Gastroesophageal sphincter (tissue), 4 donors: ENCODE measurements at regions not wholly inside any gene's neighbourhood (a gene's known extent, or its start where the extent isn't known, plus 50 kb on each side); places are given as distances from the start of the nearest gene placed in this dataset.
"Not testable (repeated sequence)": the region's sequence is repeated elsewhere in the genome, so short reads cannot be mapped to it uniquely, and the experiment has no call there.

Source experiments
- ATAC-seq: fragments of 150-250 bp; one replicate; pipeline ENCODE4 v1.9.1; 2016; ENCODE audit warnings: mild to moderate bottlenecking, moderate library complexity
- H3K27ac ChIP-seq, 4 donors: fragments of 200-600 bp; sonication (generic) in 3 of 4; 1 replicate in 3 of 4; 2 replicates in 1 of 4; pipeline ENCODE4 v1.5.1; 2016 to 2019
- H3K27me3 ChIP-seq: fragments of 200-600 bp; sonication (generic); one replicate; pipeline ENCODE4 v1.5.1; 2019
- H3K36me3 ChIP-seq, 2 donors: fragments of 200-600 bp; sonication (generic); one replicate each; pipeline ENCODE4 v1.5.1; 2019; ENCODE audit warnings: control low read depth in 1 of 2
- H3K4me1 ChIP-seq, 3 donors: fragments of 200-600 bp; sonication (generic); 1 replicate in 2 of 3; 2 replicates in 1 of 3; pipeline ENCODE4 v1.5.1; 2016 to 2019; ENCODE audit warnings: control low read depth in 2 of 3
- H3K4me3 ChIP-seq, 2 donors: fragments of 200-600 bp; sonication (generic); one replicate each; pipeline ENCODE4 v1.5.1; 2019; ENCODE audit warnings: mild to moderate bottlenecking in 1 of 2, moderate library complexity in 1 of 2
- H3K9me3 ChIP-seq, 3 donors: fragments of 200-600 bp; sonication (generic); one replicate each; pipeline ENCODE4 v1.5.1; 2017 to 2019; ENCODE audit warnings: control low read depth in 2 of 3
- EP300 ChIP-seq: sonication (generic); formaldehyde crosslinking; IDR thresholded peaks from one replicate; pipeline ENCODE4 v1.6.1; 2017; ENCODE audit warnings: antibody characterized with exemption, mild to moderate bottlenecking
- POLR2A ChIP-seq, 2 donors: fragments of 450-650 bp; IDR thresholded peaks; one replicate each; pipeline ENCODE4 v1.6.1; 2017; ENCODE audit warnings: antibody characterized with exemption in 2 of 2, mild to moderate bottlenecking in 2 of 2, moderate library complexity in 1 of 2
- POLR2AphosphoS5 ChIP-seq: sonication (generic); formaldehyde crosslinking; IDR thresholded peaks from one replicate; pipeline ENCODE4 v1.6.1; 2017; ENCODE audit warnings: antibody characterized with exemption
- WGBS, 2 donors: methylation state at CpG; one replicate each; pipeline ENCODE4 v1.1.5; 2018; ENCODE audit warnings: low coverage in 1 of 2; 5-methylcytosine and 5-hydroxymethylcytosine counted together
- TF ChIP-seq, protein P1 (sequence below), 4 experiments: fragments of 200-600 bp in 2 of 4; fragments of 450-650 bp in 2 of 4; sonication (generic) in 1 of 4; IDR thresholded peaks; one replicate each; pipeline ENCODE4 v1.5.1; 2017 to 2019; ENCODE audit warnings: antibody characterized with exemption in 4 of 4, mild to moderate bottlenecking in 2 of 4, moderate library complexity in 2 of 4

DNA sequence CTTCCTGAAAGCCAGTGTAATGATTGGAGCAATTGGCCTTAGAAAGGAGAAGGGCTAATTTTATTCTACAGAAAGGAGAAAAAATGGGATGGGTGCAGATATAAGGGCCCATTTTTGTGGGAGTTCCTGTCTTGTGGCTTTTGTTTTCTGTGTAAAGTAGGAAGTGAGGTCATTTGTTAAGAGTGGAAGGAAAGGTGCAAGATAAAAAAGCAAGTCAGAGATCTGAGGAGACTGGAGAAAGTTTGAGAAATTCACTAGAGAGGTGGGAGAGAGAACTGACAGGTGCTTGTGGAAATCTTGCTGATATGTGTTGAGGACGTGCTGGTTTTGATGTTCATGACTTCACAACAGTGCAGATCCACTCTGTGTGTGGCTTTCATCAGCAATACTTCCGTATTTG, 349.4 kb downstream of the DLEU7 start:
- H3K27ac ChIP-seq: no peak overlapping the region
- no peak for ATAC-seq
- WGBS, 2 donors: 73 to 93% methylated on average over 2 of the region's 2 CpGs
- no peaks in the 10 kb centered on the region for H3K9me3 ChIP-seq
- TF ChIP-seq POLR2A (IDR thresholded peaks at IDR 0.05) (no peak), EP300 (no peak), POLR2AphosphoS5 (no peak)
- TF ChIP-seq, protein P1, sequence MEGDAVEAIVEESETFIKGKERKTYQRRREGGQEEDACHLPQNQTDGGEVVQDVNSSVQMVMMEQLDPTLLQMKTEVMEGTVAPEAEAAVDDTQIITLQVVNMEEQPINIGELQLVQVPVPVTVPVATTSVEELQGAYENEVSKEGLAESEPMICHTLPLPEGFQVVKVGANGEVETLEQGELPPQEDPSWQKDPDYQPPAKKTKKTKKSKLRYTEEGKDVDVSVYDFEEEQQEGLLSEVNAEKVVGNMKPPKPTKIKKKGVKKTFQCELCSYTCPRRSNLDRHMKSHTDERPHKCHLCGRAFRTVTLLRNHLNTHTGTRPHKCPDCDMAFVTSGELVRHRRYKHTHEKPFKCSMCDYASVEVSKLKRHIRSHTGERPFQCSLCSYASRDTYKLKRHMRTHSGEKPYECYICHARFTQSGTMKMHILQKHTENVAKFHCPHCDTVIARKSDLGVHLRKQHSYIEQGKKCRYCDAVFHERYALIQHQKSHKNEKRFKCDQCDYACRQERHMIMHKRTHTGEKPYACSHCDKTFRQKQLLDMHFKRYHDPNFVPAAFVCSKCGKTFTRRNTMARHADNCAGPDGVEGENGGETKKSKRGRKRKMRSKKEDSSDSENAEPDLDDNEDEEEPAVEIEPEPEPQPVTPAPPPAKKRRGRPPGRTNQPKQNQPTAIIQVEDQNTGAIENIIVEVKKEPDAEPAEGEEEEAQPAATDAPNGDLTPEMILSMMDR (IDR thresholded peaks at IDR 0.05): no peak
- no peak overlapping the region for H3K4me3 ChIP-seq
- no peaks in the 10 kb centered on the region for H3K4me1 ChIP-seq
- H3K36me3 ChIP-seq: no peaks in the 10 kb centered on the region
- no peaks in the 10 kb centered on the region for H3K27me3 ChIP-seq

DNA sequence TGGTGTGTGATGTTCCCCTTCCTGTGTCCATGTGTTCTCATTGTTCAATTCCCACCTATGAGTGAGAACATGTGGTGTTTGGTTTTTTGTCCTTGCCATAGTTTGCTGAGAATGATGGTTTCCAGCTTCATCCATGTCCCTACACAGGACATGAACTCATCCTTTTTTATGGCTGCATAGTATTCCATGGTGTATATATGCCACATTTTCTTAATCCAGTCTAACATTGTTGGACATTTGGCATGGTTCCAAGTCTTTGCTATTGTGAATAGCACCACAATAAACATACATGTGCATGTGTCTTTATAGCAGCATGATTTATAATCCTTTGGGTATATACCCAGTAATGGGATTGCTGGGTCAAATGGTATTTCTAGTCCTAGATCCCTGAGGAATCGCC, 340.3 kb downstream of the DLEU7 start:
- not testable (repeated sequence) for H3K9me3 ChIP-seq, H3K4me3 ChIP-seq, H3K27ac ChIP-seq, H3K27me3 ChIP-seq, ATAC-seq, H3K36me3 ChIP-seq, H3K4me1 ChIP-seq
- 100% methylated on average over 1 of the region's 1 CpG; no CpG with 5 or more reads in 1 of the 2 donors for WGBS, 2 donors

DNA sequence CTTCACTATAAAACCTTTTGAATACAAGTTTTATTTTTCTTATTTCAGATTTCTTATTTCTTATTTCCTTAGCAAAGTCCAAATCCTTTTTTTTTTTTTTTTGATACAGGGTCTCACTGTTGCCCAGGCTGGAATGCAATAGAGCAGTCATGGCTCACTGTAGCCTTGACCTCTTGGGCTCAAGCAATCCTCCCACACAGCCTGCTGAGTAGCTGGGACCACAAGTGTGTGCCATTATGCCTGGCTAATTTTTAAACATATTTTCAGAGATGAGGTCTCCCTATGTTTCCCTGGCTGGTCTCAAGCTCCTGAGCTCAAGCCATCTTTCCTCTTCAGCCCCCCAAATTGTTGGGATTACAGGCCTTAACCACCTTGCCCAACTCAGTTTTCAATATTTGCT, 334.3 kb downstream of the DLEU7 start:
- H3K4me1 ChIP-seq: peaks cover 8 to 25% (median 10%) of the 10 kb centered on the region in 3 donors
- ATAC-seq: no peak
- H3K27me3 ChIP-seq: no peaks in the 10 kb centered on the region
- no peaks in the 10 kb centered on the region for H3K9me3 ChIP-seq
- no peak overlapping the region for H3K4me3 ChIP-seq
- no peaks in the 10 kb centered on the region for H3K36me3 ChIP-seq
- H3K27ac ChIP-seq: no peak overlapping the region
- TF ChIP-seq POLR2AphosphoS5: no peak
- TF ChIP-seq, protein P1 (IDR thresholded peaks at IDR 0.05): no peak
- TF ChIP-seq EP300: no peak
- no peak for TF ChIP-seq POLR2A (IDR thresholded peaks at IDR 0.05)

DNA sequence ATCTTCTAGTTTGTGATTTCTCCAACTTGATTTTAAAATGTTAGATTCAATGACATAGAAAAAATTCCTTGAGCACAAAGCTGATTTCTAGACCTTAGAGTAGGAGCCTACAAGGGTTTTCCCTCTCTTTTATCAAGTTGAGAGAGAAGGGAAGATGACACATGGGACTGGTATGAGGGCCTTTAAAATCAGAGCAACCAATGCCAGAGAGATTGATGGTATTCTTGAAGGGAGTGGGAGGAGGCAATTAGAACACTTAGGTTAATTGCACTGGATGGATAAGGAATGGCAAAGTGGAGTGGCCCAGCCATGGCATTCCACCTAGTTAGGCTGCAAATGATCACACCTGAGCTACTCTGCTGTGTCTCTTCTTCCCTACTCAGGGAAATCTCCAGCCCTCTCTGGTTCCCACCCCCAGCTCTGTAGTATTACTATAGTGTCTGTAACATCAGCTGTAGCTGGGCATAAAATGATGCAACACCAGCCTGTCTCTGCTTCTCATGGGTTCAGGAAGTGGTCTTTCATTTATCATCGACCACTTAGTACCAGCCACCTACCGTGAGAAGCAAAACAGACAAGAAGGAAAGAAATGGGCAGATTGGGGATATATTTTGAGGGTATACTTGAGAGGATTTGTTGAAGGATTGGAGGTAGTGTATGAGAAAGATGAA, 333.6 kb downstream of the DLEU7 start:
- WGBS, 2 donors: 92 to 100% methylated on average over 1 to 2 of the region's 2 CpGs
- TF ChIP-seq, protein P1 (IDR thresholded peaks at IDR 0.05): no peak
- no peak for TF ChIP-seq POLR2A (IDR thresholded peaks at IDR 0.05)
- no peak for TF ChIP-seq EP300
- no peak for TF ChIP-seq POLR2AphosphoS5
- H3K27me3 ChIP-seq: no peaks in the 10 kb centered on the region
- H3K9me3 ChIP-seq: no peaks in the 10 kb centered on the region
- ATAC-seq: no peak
- no peaks in the 10 kb centered on the region for H3K36me3 ChIP-seq
- H3K4me3 ChIP-seq: no peak overlapping the region
- no peak overlapping the region for H3K27ac ChIP-seq
- peaks cover 8 to 33% (median 10%) of the 10 kb centered on the region in 3 donors for H3K4me1 ChIP-seq

DNA sequence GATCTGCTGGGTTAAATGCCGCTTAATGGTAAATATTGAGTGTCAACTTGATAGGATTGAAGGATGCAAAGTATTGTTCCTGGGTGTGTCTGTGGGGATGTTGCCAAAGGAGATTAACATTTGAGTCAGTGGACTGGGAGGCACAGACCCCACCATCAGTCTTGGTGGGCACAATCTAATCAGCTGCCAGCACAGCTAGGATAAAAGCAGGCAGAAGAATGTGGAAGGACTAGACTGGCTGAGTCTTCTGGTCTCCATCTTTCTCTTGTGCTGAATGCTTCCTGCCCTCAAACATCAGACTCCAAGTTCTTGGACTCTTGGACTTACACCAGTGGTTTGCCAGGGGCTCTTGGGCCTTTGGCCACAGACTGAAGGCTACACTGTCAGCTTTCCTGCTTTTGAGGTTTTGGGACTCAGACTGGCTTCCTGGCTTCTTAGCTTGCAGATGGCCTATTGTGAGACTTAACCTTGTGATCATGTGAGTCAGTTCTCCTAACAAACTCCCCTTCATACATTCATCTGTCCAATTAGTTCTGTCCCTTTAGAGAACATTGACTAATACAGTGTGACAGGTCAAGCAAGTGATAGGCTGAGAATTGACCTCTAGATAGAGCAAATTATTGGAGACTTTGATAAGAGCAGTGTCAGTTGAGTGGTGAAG, 332.5 kb downstream of the DLEU7 start:
- ATAC-seq, H3K27ac ChIP-seq: not testable (repeated sequence)
- WGBS, 2 donors: 31 to 88% methylated on average over 1 of the region's 1 CpG

DNA sequence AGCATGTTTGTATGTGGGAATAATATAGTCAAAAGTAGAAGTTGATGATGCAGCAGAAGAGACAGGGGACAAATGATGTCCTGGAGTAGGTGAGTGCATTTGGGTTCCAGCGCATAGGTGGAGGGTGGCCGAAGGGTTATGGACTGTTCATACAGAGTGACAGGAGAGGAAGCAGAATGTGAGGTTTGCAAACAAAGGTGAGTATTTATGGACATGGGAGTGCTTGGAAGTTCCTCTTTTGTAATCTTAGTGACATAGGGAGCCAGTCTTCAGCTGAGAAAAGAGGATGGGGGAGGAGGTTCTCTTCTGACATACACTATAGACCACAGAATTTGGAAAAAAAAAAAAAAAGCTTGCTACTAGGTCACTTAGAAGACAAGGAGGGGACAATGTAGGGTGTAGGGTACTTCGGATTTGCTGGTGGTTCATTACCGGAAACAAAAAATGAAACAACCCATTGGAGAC, 331.6 kb downstream of the DLEU7 start:
- Histone ChIP-seq H3K27ac (peak overlapping the region; percentile 72 to 94 (median 82)), H3K27me3 (no peaks in the 10 kb centered on the region), H3K4me3 (peak overlapping the region in 1 of 2 donors; percentile 40), H3K36me3 (no peaks in the 10 kb centered on the region), H3K4me1 (peaks cover 8 to 44% (median 10%) of the 10 kb centered on the region in 3 donors), H3K9me3 (no peaks in the 10 kb centered on the region)
- TF ChIP-seq POLR2AphosphoS5 (no peak), EP300 (no peak), POLR2A (IDR thresholded peaks at IDR 0.05) (no peak)
- TF ChIP-seq, protein P1 (IDR thresholded peaks at IDR 0.05): no peak
- WGBS, 2 donors: 62 to 63% methylated on average over 4 of the region's 4 CpGs
- ATAC-seq: peak; percentile 13

More for the DNA sequence above, 332.5 kb downstream of the DLEU7 start:
- peaks cover 8 to 35% (median 10%) of the 10 kb centered on the region in 3 donors for H3K4me1 ChIP-seq
- not testable (repeated sequence) for H3K27me3 ChIP-seq, H3K36me3 ChIP-seq, H3K4me3 ChIP-seq, H3K9me3 ChIP-seq
